Skin of body (tissue), 1 donor: ENCODE measurements at regions not wholly inside any gene's neighbourhood (a gene's known extent, or its start where the extent isn't known, plus 50 kb on each side); places are given as distances from the start of the nearest gene placed in this dataset.

Experiments
- DNase-seq: peaks from one replicate; lab custom pipeline; 2025; lab: John Stamatoyannopoulos, UW

DNA sequence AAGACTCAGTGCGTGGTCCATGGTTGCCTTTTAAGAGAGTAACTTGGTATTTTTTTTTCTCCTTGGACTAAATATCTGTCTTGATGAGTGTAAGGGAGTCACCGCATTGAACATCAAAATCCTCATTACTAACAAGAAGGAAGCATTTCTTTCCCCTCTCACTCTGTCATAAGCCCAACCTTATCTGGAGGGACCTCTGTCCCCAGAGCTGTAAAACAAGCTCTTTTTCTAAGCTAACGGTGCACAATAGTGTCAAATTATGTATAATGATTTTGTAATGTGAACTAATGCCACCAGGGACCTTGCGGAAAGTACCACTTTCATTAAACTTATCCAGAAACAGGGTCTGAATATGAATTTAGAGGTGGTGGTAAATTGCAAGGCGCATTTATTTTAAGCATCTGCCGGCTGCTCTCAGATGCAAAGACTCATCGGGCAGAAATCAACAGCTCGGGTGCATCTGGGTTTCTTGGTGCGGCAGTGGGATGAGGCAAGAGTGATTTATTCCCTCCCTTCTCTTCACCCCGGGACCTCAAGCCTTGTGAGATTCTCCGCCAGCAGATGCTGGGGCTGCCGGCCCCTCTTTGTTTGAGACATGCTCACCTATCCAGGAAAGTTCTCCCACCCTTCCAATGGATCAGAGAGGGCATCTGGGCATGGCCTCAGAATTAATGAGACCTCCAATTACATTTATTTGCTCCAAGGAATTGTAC is 95.2 kb upstream of the IRX3 start:
- DNase-seq = no peak

DNA sequence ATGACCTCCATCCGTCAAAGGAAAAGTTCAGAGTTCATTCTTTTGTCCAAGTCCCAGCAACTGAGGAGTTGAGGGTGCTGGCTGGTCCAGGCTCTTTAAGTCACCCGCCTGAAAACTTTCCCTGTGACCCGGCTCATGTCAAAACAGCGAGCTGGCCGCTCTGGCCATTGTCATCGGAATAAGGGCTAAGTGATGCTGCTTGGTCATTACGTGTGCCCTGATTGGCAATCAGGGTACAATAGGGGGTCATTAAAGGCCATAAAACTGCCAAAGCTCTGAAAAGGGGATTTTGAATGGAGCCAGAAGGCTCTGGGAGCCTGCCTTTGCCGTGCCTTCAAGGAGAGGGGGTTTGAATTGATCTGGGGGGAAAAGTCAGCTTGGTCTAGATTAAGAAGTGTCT is 88.5 kb upstream of the IRX3 start:
- DNase-seq = no peak

DNA sequence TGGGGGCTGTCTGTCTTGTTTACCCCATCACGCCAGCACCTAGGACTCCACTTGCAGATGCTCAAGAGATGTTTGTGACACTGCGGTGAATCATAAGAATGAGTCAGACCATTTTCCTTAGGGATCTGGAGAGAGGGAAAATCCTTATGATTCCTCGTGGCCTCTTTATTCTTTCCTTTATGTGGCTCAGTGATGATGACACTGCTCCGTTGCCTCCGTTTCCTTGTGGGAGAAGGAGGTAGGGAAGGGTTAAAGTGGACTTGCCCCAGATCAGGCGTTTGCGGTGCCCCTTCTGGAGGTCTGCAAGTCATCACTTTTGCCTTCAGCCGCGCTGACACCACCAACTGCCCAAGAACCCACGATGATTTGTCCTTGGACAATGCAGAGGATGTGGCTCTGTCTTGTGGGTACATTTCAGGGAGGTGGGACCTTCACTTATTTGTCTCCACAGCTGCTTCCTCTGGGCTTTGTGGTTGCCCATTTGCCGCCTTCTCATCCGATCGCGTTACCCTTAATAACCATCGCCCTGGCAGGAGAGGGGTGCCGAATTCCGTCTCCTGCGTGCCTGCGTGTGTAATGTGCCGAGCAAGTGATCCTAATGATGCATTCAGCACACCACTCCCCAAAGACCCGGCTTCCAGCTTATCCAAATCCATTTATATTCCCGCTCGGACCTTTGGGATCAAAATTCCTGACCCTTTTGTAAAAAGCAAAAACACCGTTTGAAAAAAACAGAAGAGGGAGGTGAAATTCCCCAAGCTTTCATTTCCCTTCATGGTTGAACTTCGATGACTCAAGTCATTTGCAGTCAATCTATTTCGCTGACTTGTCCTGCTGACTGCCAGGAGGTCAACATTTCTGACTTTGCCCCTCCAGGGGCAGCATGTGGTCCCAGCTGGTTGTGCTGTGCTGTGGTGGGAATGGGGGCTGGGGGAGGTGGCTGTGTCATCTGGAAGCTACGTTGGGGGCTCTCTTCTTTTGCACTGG is 87.2 kb upstream of the IRX3 start:
- no peak for DNase-seq

DNA sequence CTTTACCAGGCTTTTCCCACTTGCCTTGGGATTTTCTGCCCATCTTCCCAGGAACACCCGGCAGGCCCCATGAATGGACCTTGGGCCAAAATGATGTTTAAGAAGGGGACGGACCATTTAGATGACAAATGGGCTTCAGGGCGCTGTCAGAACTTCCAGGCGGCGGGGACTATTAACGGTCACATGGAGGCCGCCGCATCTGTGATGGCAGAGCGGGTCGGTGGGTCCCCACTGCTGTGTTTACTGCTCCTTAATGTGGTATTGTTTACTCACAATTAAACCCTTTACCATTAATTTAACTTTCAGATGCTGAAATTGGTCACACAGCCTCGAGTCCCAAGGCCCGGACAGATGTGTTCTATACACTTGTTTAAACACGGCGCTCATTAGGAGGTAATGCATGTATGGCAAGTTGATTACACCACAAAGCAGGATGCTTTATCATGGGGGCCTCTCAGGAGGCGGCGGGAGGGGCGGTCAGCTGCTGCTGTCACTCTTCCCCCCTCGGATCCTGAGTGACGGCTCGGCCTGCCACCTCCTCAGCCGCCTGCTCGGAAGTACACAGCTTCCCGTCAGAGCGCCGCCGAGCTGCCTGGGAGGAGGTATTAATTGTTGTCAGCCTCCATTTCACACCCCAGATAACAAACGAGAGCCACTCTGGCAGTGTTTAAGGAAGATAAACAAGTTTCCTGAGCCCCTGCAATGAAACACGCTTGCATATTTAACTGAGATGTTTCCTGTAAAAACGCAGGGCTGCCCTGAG is 83.9 kb upstream of the IRX3 start:
- DNase-seq = no peak

DNA sequence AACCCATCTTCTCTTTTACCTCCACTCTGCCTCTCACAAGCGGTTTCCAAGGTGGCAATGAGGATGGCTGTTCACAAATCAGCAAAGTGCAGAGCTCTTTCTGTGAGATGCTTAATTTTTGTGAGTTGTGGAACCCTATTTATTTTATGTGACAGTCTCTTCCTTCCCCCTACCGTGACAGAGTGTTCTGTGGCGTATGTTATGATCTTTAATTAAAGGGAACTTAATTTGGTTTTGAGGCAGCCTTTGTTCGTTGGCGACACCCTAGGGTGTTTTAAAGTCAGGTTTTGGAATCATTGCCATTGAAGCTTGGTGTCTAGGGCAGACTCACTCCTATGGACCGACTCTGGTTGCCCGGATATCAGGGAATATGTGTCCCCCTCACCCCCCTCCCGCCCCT is 83.3 kb upstream of the IRX3 start:
- no peak for DNase-seq

DNA sequence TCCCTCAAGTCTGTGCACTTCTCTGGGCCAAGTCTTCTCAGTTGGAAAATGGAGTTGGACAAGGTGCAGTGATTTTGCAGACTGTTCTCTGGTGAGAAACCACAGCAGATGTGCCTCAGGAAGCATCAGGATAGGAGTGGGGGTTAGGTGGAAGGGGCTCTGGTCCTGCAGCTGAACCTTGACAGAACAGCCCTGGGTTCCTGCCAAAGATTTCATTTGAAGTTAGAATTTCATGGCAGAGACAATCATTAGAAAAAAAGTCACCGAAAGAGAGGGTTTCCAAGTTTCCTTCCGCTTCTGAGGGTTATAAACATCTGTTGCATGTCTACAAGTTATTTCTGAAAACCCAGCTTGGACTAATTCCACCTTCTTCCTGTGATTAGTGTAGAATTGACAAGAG is 80.4 kb upstream of the IRX3 start:
- DNase-seq = no peak

DNA sequence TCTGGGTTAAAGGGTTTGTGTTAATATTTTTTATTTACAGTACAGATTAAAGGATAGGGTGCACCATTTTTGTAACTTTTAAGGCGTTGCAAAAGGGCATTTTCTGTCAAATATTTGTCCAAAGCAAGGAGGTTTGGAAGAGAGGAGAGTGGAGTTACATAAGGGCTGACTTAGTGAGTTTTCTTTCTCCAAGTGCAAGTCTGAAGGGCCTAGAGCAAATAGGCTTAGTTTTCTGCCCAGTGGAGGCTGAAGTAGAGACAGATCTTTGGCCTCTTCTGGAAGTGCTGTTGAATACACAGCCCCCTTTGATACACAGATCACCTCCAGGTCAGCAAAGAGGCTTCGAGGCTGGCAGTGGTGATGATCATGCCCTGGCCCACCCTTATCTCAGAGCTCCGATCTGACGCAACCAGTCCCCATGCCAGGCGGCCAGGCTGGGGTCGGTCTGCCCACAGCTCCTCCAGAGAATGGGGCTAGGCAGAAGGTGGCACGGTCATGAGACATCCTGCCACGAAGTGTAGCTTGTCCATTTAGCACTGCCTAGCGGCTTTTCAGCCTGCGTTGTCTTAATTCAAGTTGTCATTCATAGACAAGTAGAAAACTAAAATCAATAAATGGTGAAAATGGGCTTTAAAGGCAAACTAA is 79.5 kb upstream of the IRX3 start:
- no peak for DNase-seq

DNA sequence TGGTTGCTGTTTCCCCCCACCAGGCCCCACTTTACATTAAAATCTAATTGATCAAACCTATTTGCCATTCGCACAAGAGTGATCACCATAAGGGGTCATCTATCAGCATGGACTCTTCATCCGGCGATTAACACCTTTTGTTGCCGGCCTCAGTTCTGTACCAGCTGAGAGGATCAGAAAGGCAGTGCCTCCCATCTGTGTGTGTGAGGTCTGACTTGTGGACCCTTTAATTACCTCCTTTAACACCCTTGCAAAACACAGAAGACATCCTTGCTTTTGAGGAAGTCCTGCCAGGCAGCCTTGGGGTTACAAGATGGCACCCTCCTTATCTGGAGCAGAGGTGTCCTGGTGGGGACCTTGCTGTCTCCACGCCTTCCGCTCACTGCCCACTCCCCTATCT is 77.2 kb upstream of the IRX3 start:
- no peak for DNase-seq

DNA sequence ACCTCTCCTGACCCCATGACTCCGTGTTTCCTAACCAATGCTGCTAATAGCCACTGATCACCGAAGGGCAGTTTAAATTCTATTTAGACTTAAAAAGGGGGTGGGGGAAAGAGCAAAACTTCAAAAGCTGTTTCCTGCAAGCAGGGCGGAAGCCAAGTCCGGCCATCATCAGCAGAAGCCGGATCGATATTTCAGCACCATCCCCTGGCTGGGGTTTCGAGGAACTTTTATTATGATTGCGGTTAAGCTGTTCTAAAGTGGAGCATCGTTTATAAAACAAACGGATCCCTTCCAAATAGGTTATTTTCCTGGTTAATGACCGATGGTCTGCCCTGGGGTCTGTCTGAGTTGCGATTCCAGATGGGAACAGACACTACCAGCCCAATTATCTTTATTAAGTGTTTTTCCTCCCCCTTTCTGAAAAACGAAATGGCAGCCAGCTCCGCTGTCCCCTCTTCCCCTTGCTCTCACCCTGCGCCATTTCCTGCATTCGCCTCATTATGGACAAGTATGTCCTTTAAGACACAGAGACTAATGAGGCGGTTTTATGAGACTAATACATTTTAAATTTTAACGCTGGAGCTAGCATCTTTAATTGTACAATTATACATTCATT is 76.1 kb upstream of the IRX3 start:
- DNase-seq = no peak

DNA sequence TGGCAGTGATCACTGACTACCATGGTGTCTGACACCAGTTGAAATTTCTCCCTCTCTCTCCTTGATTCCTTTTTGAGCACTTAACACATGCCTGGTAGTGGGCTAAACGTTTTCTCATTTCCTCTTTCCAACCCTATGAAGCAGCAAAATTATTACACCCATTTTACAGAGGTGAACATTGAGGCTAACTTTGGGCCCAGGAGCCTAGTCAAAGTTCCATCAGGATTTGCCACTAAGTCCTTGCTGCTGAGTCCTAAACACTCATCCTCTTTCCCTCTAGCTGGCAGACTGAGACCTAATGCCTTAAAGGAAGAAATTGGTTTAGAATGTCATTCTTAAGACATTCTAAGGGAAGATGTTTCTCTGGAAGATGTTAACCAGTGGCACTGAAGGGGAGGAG is 74.7 kb upstream of the IRX3 start:
- no peak for DNase-seq

DNA sequence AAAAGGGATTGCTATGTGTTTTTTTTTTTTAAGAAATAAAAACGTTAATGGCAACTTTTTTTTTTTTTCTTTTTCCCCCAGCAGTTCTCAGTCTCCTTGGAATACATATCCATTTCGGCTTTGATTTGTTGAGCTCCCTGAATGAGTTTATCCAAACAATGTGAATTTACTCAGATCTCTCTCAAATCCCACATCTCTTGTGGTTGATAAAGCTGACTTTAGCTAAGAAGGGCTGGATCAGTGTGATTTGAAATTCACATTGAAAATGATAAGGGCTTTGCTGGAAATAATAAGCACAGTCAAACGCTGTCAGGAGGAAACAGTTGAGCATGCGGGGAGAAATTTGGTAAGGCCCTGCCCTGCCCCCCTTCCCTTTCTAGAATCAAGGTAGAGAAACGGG is 74.1 kb upstream of the IRX3 start:
- DNase-seq = no peak

DNA sequence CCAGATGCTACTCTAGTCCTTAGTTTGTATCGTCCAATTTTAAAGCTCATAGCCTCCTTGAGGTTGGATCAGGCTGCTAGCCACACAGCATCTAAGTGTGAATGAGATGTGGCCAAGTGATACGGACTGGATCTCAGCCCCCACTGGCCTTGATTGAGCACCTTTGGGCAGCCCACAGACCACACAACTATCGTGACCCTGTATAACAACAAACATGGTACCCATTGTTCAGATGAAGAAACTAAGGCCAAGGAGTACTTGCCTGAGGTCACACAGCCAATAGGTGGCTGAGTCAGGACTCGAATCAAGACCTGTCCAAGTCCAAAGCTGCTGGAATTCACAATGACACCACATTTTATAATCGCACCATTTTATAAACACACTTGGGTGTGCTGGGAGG is 73.0 kb upstream of the IRX3 start:
- DNase-seq = no peak

DNA sequence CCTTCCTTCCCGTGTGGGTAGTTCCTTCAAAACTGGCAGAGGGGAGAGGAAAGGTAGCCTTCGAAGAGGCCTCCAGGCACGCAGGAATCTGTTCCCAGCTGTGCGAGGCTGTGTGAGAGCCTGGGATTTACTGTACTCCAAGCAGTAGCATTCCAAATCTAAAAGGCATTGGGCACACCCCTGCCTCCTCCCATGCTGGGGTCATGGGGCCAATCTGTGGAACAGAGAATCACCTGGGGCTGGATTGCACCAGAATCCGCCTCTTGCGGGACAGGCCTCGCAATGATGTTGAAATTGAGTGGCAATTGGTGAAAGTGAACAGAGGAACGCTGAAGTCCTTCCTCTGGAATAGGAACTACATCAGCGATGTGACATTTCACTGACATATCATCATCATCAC is 72.5 kb upstream of the IRX3 start:
- DNase-seq = no peak

DNA sequence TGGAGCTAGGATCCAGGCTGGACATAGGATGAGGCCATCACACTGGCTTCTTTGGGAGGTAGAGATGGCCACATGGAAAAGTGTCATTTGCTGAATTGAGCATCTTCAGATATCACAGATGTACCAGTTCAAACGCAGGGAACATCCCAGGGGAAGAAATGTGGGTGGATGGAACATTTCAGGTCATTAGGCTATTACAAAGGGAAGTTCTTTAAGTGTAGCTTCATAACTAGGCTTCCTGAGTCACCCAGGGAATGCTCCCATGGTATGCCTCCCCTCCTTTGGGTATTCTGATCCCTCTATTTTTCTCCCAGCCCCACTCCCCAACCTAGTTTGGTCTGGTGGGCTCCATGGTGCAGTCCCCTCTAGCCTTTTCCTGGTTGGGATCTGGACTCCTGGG is 69.8 kb upstream of the IRX3 start:
- no peak for DNase-seq

DNA sequence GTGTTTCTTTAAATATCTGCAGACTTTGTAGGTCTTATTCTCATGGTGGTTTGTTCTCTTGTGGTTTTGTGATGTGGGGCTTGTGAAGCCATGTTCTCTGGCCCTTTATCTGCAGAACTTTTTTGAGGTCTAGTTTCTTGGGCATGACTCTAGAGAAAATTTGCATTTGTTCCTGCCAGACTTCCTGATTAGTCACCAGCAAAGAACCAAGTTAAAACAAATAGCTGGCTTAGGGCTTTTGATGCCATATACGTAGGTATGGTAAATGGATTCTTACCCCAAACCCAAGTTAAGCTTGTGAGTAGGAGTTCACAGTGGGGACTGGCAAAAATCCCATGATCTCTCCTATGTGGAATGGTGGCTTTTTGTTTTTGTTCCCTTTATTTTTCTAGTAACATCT is 68.7 kb upstream of the IRX3 start:
- no peak for DNase-seq

DNA sequence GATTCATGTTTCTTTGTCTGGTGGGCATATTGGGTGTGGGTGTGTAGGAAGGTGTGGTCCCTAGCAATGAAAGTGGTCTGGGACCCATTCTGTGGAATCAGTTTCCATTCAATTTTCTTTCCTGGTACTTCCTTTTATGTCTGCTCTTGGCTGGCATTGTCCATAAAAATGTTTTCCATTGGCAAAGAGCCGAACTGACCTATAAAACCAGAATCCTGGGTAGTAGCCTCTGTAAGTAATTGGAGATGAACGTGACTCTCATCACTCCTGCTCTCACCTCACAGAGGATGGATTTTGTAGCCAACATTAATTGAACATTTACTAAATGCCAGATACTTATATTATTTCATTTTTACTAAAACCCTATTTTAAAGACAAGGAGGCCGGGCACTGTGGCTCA is 66.5 kb upstream of the IRX3 start:
- DNase-seq = no peak

DNA sequence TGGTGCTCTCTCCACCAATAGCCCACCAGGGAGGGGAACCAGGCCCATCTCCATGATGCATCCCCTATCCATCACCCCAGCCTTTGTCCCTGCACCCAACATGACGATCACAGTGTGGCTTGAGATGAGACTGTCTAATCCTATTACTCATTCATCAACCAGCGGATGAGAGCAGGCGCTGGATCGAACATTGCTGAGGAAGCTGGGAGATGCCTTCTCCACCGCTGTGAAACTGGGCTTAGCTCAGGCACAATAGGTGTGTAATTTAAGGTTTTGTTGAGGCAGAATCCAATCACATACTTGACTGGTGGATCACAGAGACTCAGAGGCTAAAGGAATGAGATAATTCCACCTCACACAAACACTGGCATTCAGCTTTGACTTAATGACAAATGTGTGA is 64.6 kb upstream of the IRX3 start:
- DNase-seq = no peak

DNA sequence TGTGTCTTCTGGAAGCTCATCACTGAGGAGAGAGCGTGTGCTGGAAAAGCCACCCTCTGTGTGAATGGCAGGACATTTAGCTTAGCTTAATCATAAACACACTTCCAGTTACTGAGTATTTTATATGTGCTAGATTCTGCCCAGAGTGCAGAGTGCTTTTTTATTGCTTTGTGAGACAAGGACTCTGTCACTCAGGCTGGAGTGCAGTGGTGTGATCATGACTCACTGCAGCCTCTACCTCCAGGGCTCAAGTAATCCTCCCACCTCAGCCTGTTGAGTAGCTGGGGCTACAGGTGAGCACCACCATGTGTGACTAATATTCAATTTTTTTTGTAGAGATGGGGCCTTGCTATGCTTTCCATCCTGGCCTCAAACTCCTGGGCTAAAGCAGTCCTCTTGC is 61.4 kb upstream of the IRX3 start:
- no peak for DNase-seq

DNA sequence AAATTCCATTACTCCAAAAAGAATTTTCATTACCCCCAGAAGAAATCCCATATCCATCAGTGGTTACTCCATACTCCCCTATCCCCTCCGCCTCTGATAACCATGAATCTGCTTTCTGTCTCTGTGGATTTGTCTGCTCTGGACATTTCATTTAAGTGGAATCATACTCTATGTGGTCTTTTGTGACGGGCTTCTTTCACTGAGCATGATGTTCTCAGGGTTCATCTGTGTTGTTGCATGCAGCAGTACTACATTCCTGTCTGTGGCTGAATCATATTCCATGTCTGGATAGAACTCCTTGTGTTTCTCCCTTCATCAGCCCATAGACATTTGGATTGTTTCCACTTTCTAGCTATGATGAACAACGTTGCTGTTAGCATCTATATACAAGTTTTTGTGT is 59.5 kb upstream of the IRX3 start:
- no peak for DNase-seq

DNA sequence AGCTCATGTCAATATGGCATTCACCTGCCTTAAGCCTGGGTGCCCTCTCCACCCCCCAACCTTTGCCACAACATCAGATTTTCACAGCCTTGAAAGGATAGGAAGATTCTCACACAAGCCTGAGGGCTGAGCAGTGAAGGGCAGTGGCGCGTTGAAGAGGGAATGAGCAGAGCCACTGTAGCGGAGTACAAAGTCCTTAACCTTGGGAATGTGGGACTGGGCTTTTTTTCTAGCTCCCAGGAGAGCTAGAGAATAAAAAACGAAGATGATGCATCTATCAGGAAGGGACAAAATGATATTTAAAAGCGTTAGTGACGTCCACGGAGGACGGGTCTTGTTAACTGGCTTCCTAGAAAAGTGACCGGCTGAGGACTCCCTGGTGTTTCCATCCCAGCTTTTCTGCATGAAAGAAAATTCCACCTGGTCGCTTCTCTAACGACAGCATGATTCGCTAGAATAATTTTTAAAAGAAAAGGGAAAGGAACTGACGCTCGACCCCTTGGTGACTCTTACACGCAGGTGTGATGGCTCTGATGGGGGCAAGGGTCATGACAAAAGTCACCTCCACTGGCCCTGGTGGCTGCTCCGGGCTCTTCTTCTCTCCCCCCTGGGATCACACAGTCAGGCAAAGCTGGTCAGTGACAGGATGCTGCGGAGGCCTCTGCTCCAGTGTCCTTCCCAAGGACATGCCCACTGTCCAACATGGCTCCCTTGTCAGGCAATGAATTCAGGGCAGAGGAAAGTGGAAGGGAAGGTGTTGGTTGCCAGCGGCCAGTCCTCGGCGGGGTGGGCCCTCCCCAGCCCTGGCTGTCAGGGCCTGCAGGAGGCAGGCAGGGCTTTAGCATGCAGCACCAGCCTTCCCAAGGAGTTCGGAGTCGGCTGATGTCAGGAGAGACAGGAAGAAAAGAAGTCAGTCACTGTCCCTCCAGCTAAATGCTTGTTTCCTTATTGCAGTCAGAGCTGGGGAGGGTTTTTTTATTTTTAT is 58.4 kb upstream of the IRX3 start:
- DNase-seq = no peak
